K562 (cell line): ENCODE measurements at regions not wholly inside any gene's neighbourhood (a gene's known extent, or its start where the extent isn't known, plus 50 kb on each side); places are given as distances from the start of the nearest gene placed in this dataset.

Experiments
- ATAC-seq: fragments of 200-7000 bp; cut with Tn5 transposase; 3 replicates; pipeline ENCODE4 v1.9.1; 2020; ENCODE audit warnings: moderate library complexity
- BruUV-seq: library from RNA; stranded (reverse); fragments of 400-500 nt; replicated peaks from 2 replicates; lab custom pipeline; 2021; lab: Mats Ljungman, UMichigan
- CTCF ChIA-PET: fragments of 300-600 bp; formaldehyde crosslinking; extraction: SDS; loops from one replicate; lab custom pipeline; 2021; ENCODE audit warnings: low intra/inter-chr PET ratio; lab: Yijun Ruan, JAX
- POLR2A ChIA-PET: fragments of 300-600, 350-650 bp; sonication (Branson Sonifier 250); formaldehyde crosslinking; extraction: SDS; loops from one replicate; lab custom pipeline; 2021; ENCODE audit warnings: antibody characterized with exemption, inconsistent platforms; lab: Yijun Ruan, JAX
- DNase-seq, 4 experiments: peaks; one replicate each; pipeline versions ENCODE4 v3.0.0 to v3.0.0-alpha.2; 2011 to 2018; ENCODE audit warnings: low spot score in 3 of 4, mixed read lengths in 3 of 4; ENCODE audit errors: extremely low read depth in 1 of 4
- FAIRE-seq: peaks from 2 replicates; lab custom pipeline; 2011; peaks lifted over from hg19 to GRCh38; lab: Jason Lieb, UNC
- H2AFZ ChIP-seq: 2 replicates; pipeline ENCODE4 v1.6.0; 2011; ENCODE audit warnings: low read depth, low read length, control low read depth, inconsistent platforms
- H3K27ac ChIP-seq: fragments of 200-600 bp; 3 replicates; pipeline ENCODE4 v1.8.0; 2011; ENCODE audit warnings: low read depth, mild to moderate bottlenecking, control low read depth, inconsistent platforms, low read length, moderate library complexity, mixed read lengths; ENCODE audit errors: extremely low read depth
- H3K27me3 ChIP-seq, 2 experiments: fragments of 300-600 bp in 1 of 2; 2 replicates in 1 of 2; 3 replicates in 1 of 2; pipeline versions ENCODE4 v1.6.0 to v1.8.0; 2011; ENCODE audit warnings: inconsistent platforms in 2 of 2, low read length in 2 of 2, mild to moderate bottlenecking in 1 of 2, mixed read lengths in 1 of 2, moderate library complexity in 1 of 2; ENCODE audit not compliant: control insufficient read depth in 2 of 2, insufficient read depth in 2 of 2
- H3K36me3 ChIP-seq: fragments of 300-600 bp; 3 replicates; pipeline ENCODE4 v1.8.0; 2011; ENCODE audit warnings: mild to moderate bottlenecking, low read length, inconsistent platforms; ENCODE audit not compliant: control insufficient read depth, insufficient read depth
- H3K4me1 ChIP-seq, 2 experiments: fragments of 200-600 bp in 1 of 2; replicated peaks in 1 of 2; 2 replicates in 1 of 2; 3 replicates in 1 of 2; pipeline versions ENCODE4 v1.5.1 to v1.8.0; 2011; ENCODE audit warnings: inconsistent platforms in 2 of 2, low read length in 2 of 2, mild to moderate bottlenecking in 1 of 2, mixed read lengths in 1 of 2, moderate library complexity in 1 of 2; ENCODE audit not compliant: control insufficient read depth in 2 of 2, insufficient read depth in 2 of 2
- H3K4me2 ChIP-seq: 2 replicates; pipeline ENCODE4 v1.6.1; 2011; ENCODE audit warnings: low read length, control low read depth, inconsistent platforms, mixed read lengths; ENCODE audit not compliant: insufficient read depth
- H3K4me3 ChIP-seq: fragments of 200-600 bp; sonication (generic), shearing (Covaris generic); 2 replicates; pipeline ENCODE4 v1.5.1; 2016; ENCODE audit warnings: control low read depth, inconsistent platforms
- H3K79me2 ChIP-seq: fragments of 200-600 bp; 3 replicates; pipeline ENCODE4 v1.8.0; 2011; ENCODE audit warnings: low read length, inconsistent platforms; ENCODE audit not compliant: control insufficient read depth, insufficient read depth
- H3K9ac ChIP-seq, 2 experiments: 2 replicates each; pipeline versions ENCODE4 v1.6.0 to v1.6.1; 2011; ENCODE audit warnings: low read depth in 2 of 2, low read length in 2 of 2, control low read depth in 1 of 2, inconsistent platforms in 1 of 2, mild to moderate bottlenecking in 1 of 2, mixed read lengths in 1 of 2; ENCODE audit not compliant: insufficient read depth in 1 of 2
- H3K9me1 ChIP-seq: one replicate; pipeline ENCODE4 v1.6.0; 2011; ENCODE audit warnings: inconsistent platforms, mild to moderate bottlenecking, low read length, moderate library complexity; ENCODE audit not compliant: control insufficient read depth, insufficient read depth
- H3K9me3 ChIP-seq: replicated peaks from 2 replicates; pipeline ENCODE4 v1.5.1; 2011; ENCODE audit warnings: low read depth, low read length, inconsistent platforms; ENCODE audit not compliant: control insufficient read depth, insufficient read depth
- H4K20me1 ChIP-seq: replicated peaks from 2 replicates; pipeline ENCODE4 v1.6.1; 2011; ENCODE audit warnings: low read length, inconsistent platforms, mixed read lengths; ENCODE audit not compliant: control insufficient read depth, insufficient read depth
- ELF2 ChIP-seq: fragments of 250-450 bp; sonication (Bioruptor Pico); IDR thresholded peaks from 2 replicates; pipeline ENCODE4 v1.5.0; 2021; ENCODE audit warnings: mild to moderate bottlenecking
- GTF2F1 ChIP-seq: IDR thresholded peaks from 2 replicates; pipeline ENCODE4 v1.6.1; 2011; ENCODE audit warnings: low read depth, low read length, improper control_type of control experiment
- HDAC2 ChIP-seq: fragments of 450-650 bp; IDR thresholded peaks from 2 replicates; pipeline ENCODE4 v1.6.1; 2016; ENCODE audit warnings: mild to moderate bottlenecking
- HDGF ChIP-seq: fragments of 450-650 bp; IDR thresholded peaks from 2 replicates; pipeline ENCODE4 v1.6.1; 2016
- POLR2B ChIP-seq: fragments of 450-650 bp; IDR thresholded peaks from 2 replicates; pipeline ENCODE4 v1.6.1; 2018; ENCODE audit warnings: low read depth; ENCODE audit not compliant: partially characterized antibody
- SLC30A9 ChIP-seq: fragments of 250-450 bp; sonication (Bioruptor Pico); IDR thresholded peaks from 2 replicates; pipeline ENCODE4 v1.8.0; 2022; ENCODE audit warnings: mild to moderate bottlenecking, moderate library complexity
- ZNF507 ChIP-seq: conservative IDR thresholded peaks from 2 replicates; pipeline ENCODE4 v1.6.1; 2017; ENCODE audit warnings: missing genetic modification characterization, missing compliant biosample characterization
- WGBS: fragments of 100-300 bp; shearing (Covaris generic); methylation state at CpG from one replicate; pipeline ENCODE4 v1.1.6; 2016; ENCODE audit warnings: low coverage, mixed read lengths; ENCODE audit not compliant: insufficient coverage; ENCODE audit errors: missing lambda C conversion rate; 5-methylcytosine and 5-hydroxymethylcytosine counted together
- in situ Hi-C: fragments of 300-500 bp; cut with MboI; formaldehyde crosslinking; loops from 4 replicates; pipeline ENCODE4 v1.15.0; 2018; ENCODE audit warnings: inconsistent platforms, mixed read lengths
- intact Hi-C: fragments of 100-400 bp; cut with micrococcal nuclease; formaldehyde crosslinking; loops from 2 replicates; pipeline ENCODE4 v1.14.2; 2022
- TF ChIP-seq, protein P1 (sequence below): fragments of 450-650 bp; IDR thresholded peaks from 2 replicates; pipeline ENCODE4 v1.6.1; 2016; ENCODE audit warnings: low read depth
- TF ChIP-seq, protein P2 (sequence below): fragments of 450-650 bp; formaldehyde crosslinking; IDR thresholded peaks from 2 replicates; pipeline ENCODE4 v1.4.0; 2020; ENCODE audit warnings: mild to moderate bottlenecking, moderate library complexity

- Histone ChIP-seq H3K4me1 (no peaks in the 10 kb centered on the region), H3K4me3 (no peak overlapping the region), H3K4me2 (no peak overlapping the region), H3K9ac (no peak overlapping the region), H4K20me1 (no peaks in the 10 kb centered on the region), H3K9me1 (no peaks in the 10 kb centered on the region), H3K9me3 (no peaks in the 10 kb centered on the region), H3K79me2 (no peaks in the 10 kb centered on the region), H3K36me3 (no peaks in the 10 kb centered on the region), H3K27me3 (no peaks in the 10 kb centered on the region), H3K27ac (no peak overlapping the region), H2AFZ (no peak overlapping the region)
- intact Hi-C loops (no loop called here), in situ Hi-C loops (no loop called here)
- 0% methylated on average over 3 of the region's 3 CpGs for WGBS
- BruUV-seq = no TSS peak
- FAIRE-seq (no peak), DNase-seq (no peak), ATAC-seq (no peak)
- TF ChIP-seq SLC30A9 (no peak), HDAC2 (no peak)
- ChIA-PET POLR2A (no interaction called here), CTCF (no interaction called here)
These were observed 304.9 kb downstream of the TDRD3 start for GRCh38 chr13:60701895-60702294.

DNA sequence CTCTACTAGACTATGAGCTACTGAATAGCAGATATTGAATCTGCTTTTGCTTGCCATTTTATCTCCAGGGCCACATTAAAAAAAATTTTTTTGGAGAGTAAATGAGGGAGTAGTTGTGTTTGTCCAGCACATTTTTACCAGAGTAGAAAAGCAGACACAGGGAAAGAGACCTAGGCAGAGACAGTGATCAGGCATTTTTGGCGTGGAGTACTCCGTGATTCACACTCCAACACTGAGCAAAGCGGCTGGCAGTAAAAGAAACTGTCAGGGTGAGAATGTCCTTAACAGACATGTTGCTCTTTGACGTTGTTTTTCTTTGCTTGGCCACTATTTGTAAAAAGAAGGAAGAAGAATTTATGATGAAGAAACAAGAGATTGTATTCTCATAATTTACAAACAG is 304.0 kb downstream of the TDRD3 start:
- Histone ChIP-seq H3K4me3 (no peak overlapping the region), H3K27me3 (no peaks in the 10 kb centered on the region), H4K20me1 (no peaks in the 10 kb centered on the region), H3K9me1 (no peaks in the 10 kb centered on the region), H3K4me1 (no peaks in the 10 kb centered on the region), H3K9me3 (no peaks in the 10 kb centered on the region), H2AFZ (no peak overlapping the region), H3K4me2 (no peak overlapping the region), H3K79me2 (no peaks in the 10 kb centered on the region), H3K36me3 (no peaks in the 10 kb centered on the region), H3K9ac (no peak overlapping the region), H3K27ac (no peak overlapping the region)
- in situ Hi-C loops = no loop called here
- no peak for DNase-seq
- WGBS = 0% methylated on average over 4 of the region's 4 CpGs
- ATAC-seq = no peak
- ChIA-PET POLR2A (no interaction called here), CTCF (no interaction called here)
- BruUV-seq = no TSS peak
- intact Hi-C loops = no loop called here
- no peak for FAIRE-seq
- TF ChIP-seq ZNF507 (tag) (no peak), GTF2F1 (no peak), HDGF (no peak), POLR2B (no peak), ELF2 (no peak)
- TF ChIP-seq, protein P1, sequence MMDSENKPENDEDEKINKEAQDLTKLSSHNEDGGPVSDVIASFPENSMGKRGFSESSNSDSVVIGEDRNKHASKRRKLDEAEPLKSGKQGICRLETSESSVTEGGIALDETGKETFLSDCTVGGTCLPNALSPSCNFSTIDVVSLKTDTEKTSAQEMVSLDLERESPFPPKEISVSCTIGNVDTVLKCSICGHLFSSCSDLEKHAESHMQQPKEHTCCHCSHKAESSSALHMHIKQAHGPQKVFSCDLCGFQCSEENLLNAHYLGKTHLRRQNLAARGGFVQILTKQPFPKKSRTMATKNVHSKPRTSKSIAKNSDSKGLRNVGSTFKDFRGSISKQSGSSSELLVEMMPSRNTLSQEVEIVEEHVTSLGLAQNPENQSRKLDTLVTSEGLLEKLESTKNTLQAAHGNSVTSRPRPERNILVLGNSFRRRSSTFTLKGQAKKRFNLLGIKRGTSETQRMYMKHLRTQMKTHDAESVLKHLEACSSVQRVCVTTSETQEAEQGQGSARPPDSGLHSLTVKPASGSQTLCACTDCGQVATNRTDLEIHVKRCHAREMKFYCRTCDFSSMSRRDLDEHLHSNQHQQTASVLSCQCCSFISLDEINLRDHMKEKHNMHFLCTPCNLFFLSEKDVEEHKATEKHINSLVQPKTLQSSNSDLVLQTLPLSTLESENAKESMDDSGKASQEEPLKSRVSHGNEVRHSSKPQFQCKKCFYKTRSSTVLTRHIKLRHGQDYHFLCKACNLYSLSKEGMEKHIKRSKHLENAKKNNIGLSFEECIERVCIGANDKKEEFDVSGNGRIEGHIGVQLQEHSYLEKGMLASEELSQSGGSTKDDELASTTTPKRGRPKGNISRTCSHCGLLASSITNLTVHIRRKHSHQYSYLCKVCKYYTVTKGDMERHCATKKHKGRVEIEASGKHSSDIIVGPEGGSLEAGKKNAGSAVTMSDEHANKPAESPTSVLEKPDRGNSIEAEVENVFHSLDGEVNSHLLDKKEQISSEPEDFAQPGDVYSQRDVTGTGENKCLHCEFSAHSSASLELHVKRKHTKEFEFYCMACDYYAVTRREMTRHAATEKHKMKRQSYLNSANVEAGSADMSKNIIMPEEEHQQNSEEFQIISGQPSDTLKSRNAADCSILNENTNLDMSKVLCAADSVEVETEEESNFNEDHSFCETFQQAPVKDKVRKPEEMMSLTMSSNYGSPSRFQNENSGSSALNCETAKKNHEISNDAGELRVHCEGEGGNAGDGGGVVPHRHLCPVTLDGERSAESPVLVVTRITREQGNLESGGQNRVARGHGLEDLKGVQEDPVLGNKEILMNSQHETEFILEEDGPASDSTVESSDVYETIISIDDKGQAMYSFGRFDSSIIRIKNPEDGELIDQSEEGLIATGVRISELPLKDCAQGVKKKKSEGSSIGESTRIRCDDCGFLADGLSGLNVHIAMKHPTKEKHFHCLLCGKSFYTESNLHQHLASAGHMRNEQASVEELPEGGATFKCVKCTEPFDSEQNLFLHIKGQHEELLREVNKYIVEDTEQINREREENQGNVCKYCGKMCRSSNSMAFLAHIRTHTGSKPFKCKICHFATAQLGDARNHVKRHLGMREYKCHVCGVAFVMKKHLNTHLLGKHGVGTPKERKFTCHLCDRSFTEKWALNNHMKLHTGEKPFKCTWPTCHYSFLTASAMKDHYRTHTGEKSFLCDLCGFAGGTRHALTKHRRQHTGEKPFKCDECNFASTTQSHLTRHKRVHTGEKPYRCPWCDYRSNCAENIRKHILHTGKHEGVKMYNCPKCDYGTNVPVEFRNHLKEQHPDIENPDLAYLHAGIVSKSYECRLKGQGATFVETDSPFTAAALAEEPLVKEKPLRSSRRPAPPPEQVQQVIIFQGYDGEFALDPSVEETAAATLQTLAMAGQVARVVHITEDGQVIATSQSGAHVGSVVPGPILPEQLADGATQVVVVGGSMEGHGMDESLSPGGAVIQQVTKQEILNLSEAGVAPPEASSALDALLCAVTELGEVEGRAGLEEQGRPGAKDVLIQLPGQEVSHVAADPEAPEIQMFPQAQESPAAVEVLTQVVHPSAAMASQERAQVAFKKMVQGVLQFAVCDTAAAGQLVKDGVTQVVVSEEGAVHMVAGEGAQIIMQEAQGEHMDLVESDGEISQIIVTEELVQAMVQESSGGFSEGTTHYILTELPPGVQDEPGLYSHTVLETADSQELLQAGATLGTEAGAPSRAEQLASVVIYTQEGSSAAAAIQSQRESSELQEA = no peak
- TF ChIP-seq, protein P2, sequence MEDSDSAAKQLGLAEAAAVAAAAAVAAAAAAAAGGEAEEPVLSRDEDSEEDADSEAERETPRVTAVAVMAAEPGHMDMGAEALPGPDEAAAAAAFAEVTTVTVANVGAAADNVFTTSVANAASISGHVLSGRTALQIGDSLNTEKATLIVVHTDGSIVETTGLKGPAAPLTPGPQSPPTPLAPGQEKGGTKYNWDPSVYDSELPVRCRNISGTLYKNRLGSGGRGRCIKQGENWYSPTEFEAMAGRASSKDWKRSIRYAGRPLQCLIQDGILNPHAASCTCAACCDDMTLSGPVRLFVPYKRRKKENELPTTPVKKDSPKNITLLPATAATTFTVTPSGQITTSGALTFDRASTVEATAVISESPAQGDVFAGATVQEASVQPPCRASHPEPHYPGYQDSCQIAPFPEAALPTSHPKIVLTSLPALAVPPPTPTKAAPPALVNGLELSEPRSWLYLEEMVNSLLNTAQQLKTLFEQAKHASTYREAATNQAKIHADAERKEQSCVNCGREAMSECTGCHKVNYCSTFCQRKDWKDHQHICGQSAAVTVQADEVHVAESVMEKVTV (CRISPR knock-in tag) = no peak
